CD4-positive, alpha-beta T cell (primary cell): ENCODE measurements at regions not wholly inside any gene's neighbourhood (a gene's known extent, or its start where the extent isn't known, plus 50 kb on each side); places are given as distances from the start of the nearest gene placed in this dataset.

Experiments used
- ATAC-seq: fragments of 200-7000 bp; cut with Tn5 transposase; one replicate; pipeline ENCODE4 v1.10.0; 2022; ENCODE audit warnings: mild to moderate bottlenecking; ENCODE audit not compliant: poor library complexity
- CTCF ChIA-PET: fragments of 350-600 bp; sonication (Branson Sonifier 250); formaldehyde crosslinking; loops from one replicate; lab custom pipeline; 2021; ENCODE audit warnings: antibody characterized with exemption, inconsistent platforms; lab: Charles Lee
- POLR2A ChIA-PET: fragments of 350-600 bp; sonication (Branson Sonifier 250); formaldehyde crosslinking; loops from one replicate; lab custom pipeline; 2021; ENCODE audit warnings: antibody characterized with exemption, inconsistent platforms; lab: Charles Lee
- DNase-seq, 14 experiments: peaks; one replicate each; pipeline ENCODE4 v3.0.0-alpha.2; 2013 to 2020; ENCODE audit warnings: mixed read lengths in 2 of 14
- H3K27ac ChIP-seq, 2 donors: one replicate each; pipeline versions ENCODE4 v1.5.1 to v1.7.0; 2013; ENCODE audit warnings: low read length in 2 of 2, low read depth in 1 of 2, mild to moderate bottlenecking in 1 of 2
- H3K27me3 ChIP-seq, 2 experiments: 1 replicate in 1 of 2; 2 replicates in 1 of 2; pipeline versions ENCODE4 v1.6.1 to v1.7.0; 2013; ENCODE audit warnings: low read length in 2 of 2, control low read depth in 1 of 2, mild to moderate bottlenecking in 1 of 2, moderate library complexity in 1 of 2; ENCODE audit not compliant: insufficient read depth in 2 of 2, control insufficient read depth in 1 of 2
- H3K36me3 ChIP-seq: one replicate; pipeline ENCODE4 v1.6.1; 2013; ENCODE audit warnings: low read length, control low read depth; ENCODE audit not compliant: insufficient read depth
- H3K4me1 ChIP-seq: one replicate; pipeline ENCODE4 v1.6.1; 2013; ENCODE audit warnings: low read length, control low read depth; ENCODE audit not compliant: insufficient read depth
- H3K4me3 ChIP-seq: one replicate; pipeline ENCODE4 v1.5.1; 2013; ENCODE audit warnings: mild to moderate bottlenecking, low read length, moderate library complexity
- H3K9me3 ChIP-seq, 2 experiments: 1 replicate in 1 of 2; 2 replicates in 1 of 2; pipeline versions ENCODE4 v1.6.1 to v1.7.0; 2013; ENCODE audit warnings: low read length in 2 of 2, mild to moderate bottlenecking in 2 of 2, control low read depth in 1 of 2, moderate library complexity in 1 of 2; ENCODE audit not compliant: control insufficient read depth in 1 of 2, insufficient read depth in 1 of 2
- H3K27ac Mint-ChIP-seq: one replicate; pipeline ENCODE4 v1.8.0; 2020; ENCODE audit warnings: mixed read lengths
- H3K27me3 Mint-ChIP-seq: one replicate; pipeline ENCODE4 v1.8.0; 2021; ENCODE audit warnings: mixed read lengths
- H3K36me3 Mint-ChIP-seq: one replicate; pipeline ENCODE4 v1.8.0; 2021; ENCODE audit warnings: low read depth, mixed read lengths
- H3K4me1 Mint-ChIP-seq: one replicate; pipeline ENCODE4 v1.8.0; 2021; ENCODE audit warnings: low read depth, mixed read lengths
- H3K4me3 Mint-ChIP-seq: one replicate; pipeline ENCODE4 v1.8.0; 2020; ENCODE audit warnings: mild to moderate bottlenecking, mixed read lengths
- H3K9me3 Mint-ChIP-seq: one replicate; pipeline ENCODE4 v1.8.0; 2020; ENCODE audit warnings: mixed read lengths
- intact Hi-C, 2 experiments: fragments of 100-400 bp; cut with DNase I in 1 of 2; cut with micrococcal nuclease in 1 of 2; formaldehyde crosslinking; loops; one replicate each; pipeline versions ENCODE4 v1.15.1 to v1.9.0; 2023 to 2025; cut with DNase I, micrococcal nuclease
- TF ChIP-seq, protein P1 (sequence below): fragments of 200-600 bp; IDR thresholded peaks from one replicate; pipeline ENCODE4 v1.8.0; 2022; ENCODE audit warnings: antibody characterized with exemption, mild to moderate bottlenecking

DNA sequence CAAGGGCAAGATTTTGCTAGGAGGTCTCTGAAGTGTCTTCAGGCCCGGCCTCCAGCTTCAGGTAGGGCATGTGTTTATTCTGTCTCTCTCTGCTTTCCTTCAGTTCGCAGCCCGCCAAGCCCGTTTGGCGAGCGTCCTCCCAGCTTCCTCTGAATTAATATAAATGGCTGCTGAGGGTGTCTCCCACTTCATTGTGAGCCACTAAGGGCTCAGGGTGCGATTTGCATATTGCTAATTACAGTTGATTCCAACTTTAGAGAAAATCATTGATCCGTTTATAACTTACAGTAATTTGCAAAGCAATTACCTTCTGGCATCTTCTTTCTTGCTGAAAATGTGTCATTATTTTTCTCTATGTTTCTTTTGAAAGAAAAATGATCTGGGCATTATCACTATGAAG is 128.3 kb upstream of the SORCS3 start:
- ChIA-PET CTCF (no interaction called here), POLR2A (no interaction called here)
- intact Hi-C loops, result no loop called here
- DNase-seq (no peak), ATAC-seq (no peak)
- Mint-ChIP-seq H3K4me3 (no peak overlapping the region), H3K4me1 (no peaks in the 10 kb centered on the region), H3K9me3 (no peaks in the 10 kb centered on the region), H3K36me3 (no peaks in the 10 kb centered on the region), H3K27me3 (peaks cover 27% of the 10 kb centered on the region), H3K27ac (no peak overlapping the region)
- Histone ChIP-seq H3K4me1 (no peaks in the 10 kb centered on the region), H3K9me3 (no peaks in the 10 kb centered on the region), H3K27me3 (no peaks in the 10 kb centered on the region), H3K27ac (no peak overlapping the region), H3K4me3 (no peak overlapping the region), H3K36me3 (no peaks in the 10 kb centered on the region)
- TF ChIP-seq, protein P1, sequence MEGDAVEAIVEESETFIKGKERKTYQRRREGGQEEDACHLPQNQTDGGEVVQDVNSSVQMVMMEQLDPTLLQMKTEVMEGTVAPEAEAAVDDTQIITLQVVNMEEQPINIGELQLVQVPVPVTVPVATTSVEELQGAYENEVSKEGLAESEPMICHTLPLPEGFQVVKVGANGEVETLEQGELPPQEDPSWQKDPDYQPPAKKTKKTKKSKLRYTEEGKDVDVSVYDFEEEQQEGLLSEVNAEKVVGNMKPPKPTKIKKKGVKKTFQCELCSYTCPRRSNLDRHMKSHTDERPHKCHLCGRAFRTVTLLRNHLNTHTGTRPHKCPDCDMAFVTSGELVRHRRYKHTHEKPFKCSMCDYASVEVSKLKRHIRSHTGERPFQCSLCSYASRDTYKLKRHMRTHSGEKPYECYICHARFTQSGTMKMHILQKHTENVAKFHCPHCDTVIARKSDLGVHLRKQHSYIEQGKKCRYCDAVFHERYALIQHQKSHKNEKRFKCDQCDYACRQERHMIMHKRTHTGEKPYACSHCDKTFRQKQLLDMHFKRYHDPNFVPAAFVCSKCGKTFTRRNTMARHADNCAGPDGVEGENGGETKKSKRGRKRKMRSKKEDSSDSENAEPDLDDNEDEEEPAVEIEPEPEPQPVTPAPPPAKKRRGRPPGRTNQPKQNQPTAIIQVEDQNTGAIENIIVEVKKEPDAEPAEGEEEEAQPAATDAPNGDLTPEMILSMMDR, result no peak

DNA sequence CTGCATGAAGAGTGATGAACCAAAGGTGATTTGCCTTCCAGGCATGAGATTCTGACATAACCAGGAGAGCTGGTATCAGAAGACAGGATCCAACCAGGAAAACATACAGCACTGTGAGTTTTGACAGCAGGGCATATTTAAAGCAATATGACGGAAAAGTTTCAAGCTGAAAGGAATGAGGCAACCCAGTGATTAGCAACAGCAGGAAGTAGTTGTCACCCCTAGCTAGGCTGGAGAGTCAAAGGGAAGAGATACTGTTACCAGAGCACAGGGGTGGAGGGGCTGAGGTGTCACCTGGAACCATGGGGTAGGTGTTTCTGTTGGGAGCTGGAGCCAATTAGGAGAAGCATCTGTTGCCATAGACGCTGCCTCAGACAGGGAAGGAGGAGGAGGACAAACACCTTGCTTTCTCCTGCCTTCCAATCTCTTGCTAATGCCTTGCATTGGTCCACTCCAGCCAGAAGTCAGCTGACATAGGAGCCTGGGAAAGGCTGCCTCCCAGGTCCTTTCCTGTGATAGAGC is 125.4 kb upstream of the SORCS3 start:
- Mint-ChIP-seq H3K27ac (no peak overlapping the region), H3K9me3 (no peaks in the 10 kb centered on the region), H3K4me1 (no peaks in the 10 kb centered on the region), H3K36me3 (no peaks in the 10 kb centered on the region), H3K4me3 (no peak overlapping the region), H3K27me3 (peaks cover 20% of the 10 kb centered on the region)
- Histone ChIP-seq H3K27ac (no peak overlapping the region), H3K9me3 (no peaks in the 10 kb centered on the region), H3K4me3 (no peak overlapping the region), H3K4me1 (no peaks in the 10 kb centered on the region), H3K27me3 (no peaks in the 10 kb centered on the region), H3K36me3 (no peaks in the 10 kb centered on the region)
- intact Hi-C loops, result no loop called here
- CTCF ChIA-PET, result no interaction called here
- ATAC-seq (no peak), DNase-seq (no peak)
- POLR2A ChIA-PET, result no interaction called here
- TF ChIP-seq, protein P1, result no peak

DNA sequence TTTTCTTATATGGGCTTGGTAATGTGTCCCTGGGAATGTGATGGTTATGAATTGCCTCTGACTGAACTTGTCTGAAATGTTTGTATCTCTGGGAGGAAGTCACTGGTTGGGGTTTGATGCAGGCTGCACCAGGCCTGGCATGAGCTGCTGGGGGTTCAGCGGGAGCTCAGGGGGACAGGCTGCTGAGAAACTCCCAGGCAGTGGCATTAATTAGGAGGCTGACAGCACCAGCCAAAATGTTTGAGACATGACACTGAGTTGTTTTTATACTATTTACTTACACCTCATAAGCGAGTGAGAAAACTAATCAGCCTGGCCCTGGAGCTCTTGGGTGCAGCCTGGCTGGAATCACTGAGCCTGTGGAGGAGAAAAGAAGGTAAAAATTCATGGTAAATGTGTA is 124.1 kb upstream of the SORCS3 start:
- H3K4me1 Mint-ChIP-seq, result no peaks in the 10 kb centered on the region
- ChIA-PET CTCF (no interaction called here), POLR2A (no interaction called here)
- H3K4me3 ChIP-seq, result no peak overlapping the region
- no peak overlapping the region for H3K4me3 Mint-ChIP-seq
- peaks cover 25% of the 10 kb centered on the region for H3K27me3 Mint-ChIP-seq
- no peaks in the 10 kb centered on the region for H3K36me3 ChIP-seq
- H3K27ac ChIP-seq, result no peak overlapping the region
- no peaks in the 10 kb centered on the region for H3K36me3 Mint-ChIP-seq
- no peaks in the 10 kb centered on the region for H3K4me1 ChIP-seq
- no peaks in the 10 kb centered on the region for H3K9me3 Mint-ChIP-seq
- no peaks in the 10 kb centered on the region for H3K9me3 ChIP-seq
- TF ChIP-seq, protein P1, result no peak
- no peak overlapping the region for H3K27ac Mint-ChIP-seq
- ATAC-seq (no peak), DNase-seq (no peak)
- intact Hi-C loops, result no loop called here
- H3K27me3 ChIP-seq, result no peaks in the 10 kb centered on the region
